SJSA1 (cell line): ENCODE measurements at regions not wholly inside any gene's neighbourhood (a gene's known extent, or its start where the extent isn't known, plus 50 kb on each side); places are given as distances from the start of the nearest gene placed in this dataset.

ENCODE experiments used
- DNase-seq, 2 experiments: peaks; one replicate each; pipeline ENCODE4 v3.0.0-alpha.2; 2015 to 2020; ENCODE audit warnings: low spot score in 2 of 2, low read depth in 1 of 2
- H3K27ac ChIP-seq: fragments of 250-450 bp; sonication (Bioruptor Pico); 2 replicates; pipeline ENCODE4 v1.5.1; 2020; ENCODE audit warnings: mild to moderate bottlenecking, moderate library complexity
- H3K27me3 ChIP-seq: fragments of 250-450 bp; sonication (Bioruptor Pico); replicated peaks from 2 replicates; pipeline ENCODE4 v1.5.1; 2020; ENCODE audit warnings: mild to moderate bottlenecking, moderate library complexity
- H3K36me3 ChIP-seq: fragments of 250-450 bp; sonication (Bioruptor Pico); 2 replicates; pipeline ENCODE4 v1.5.1; 2020; ENCODE audit warnings: mild to moderate bottlenecking
- H3K4me1 ChIP-seq: fragments of 250-450 bp; sonication (Bioruptor Pico); replicated peaks from 2 replicates; pipeline ENCODE4 v1.6.1; 2021; ENCODE audit warnings: mild to moderate bottlenecking
- H3K4me3 ChIP-seq: fragments of 250-450 bp; sonication (Bioruptor Pico); 2 replicates; pipeline ENCODE4 v1.5.1; 2020; ENCODE audit warnings: mild to moderate bottlenecking
- H3K9me3 ChIP-seq: fragments of 250-450 bp; sonication (Bioruptor Pico); replicated peaks from 2 replicates; pipeline ENCODE4 v1.5.1; 2020; ENCODE audit warnings: mild to moderate bottlenecking

- no peaks in the 10 kb centered on the region for H3K4me1 ChIP-seq
- H3K27me3 ChIP-seq = no peaks in the 10 kb centered on the region
- no peaks in the 10 kb centered on the region for H3K9me3 ChIP-seq
- no peaks in the 10 kb centered on the region for H3K36me3 ChIP-seq
- DNase-seq = no peak
- no peak overlapping the region for H3K4me3 ChIP-seq
- no peak overlapping the region for H3K27ac ChIP-seq
Observed at GRCh38 chr18:61272793-61273192, 60.4 kb upstream of the CDH20 start.

GRCh38 chr18:61273533-61273932, 59.7 kb upstream of the CDH20 start:
- Histone ChIP-seq H3K9me3 (no peaks in the 10 kb centered on the region), H3K27me3 (no peaks in the 10 kb centered on the region), H3K4me1 (no peaks in the 10 kb centered on the region), H3K27ac (no peak overlapping the region), H3K36me3 (no peaks in the 10 kb centered on the region), H3K4me3 (no peak overlapping the region)
- no peak for DNase-seq

- no peak overlapping the region for H3K27ac ChIP-seq
- no peaks in the 10 kb centered on the region for H3K36me3 ChIP-seq
- H3K4me3 ChIP-seq = no peak overlapping the region
- no peaks in the 10 kb centered on the region for H3K9me3 ChIP-seq
- H3K27me3 ChIP-seq = no peaks in the 10 kb centered on the region
- DNase-seq = no peak
- H3K4me1 ChIP-seq = no peaks in the 10 kb centered on the region
Observed at GRCh38 chr18:61274416-61274960, 58.7 kb upstream of the CDH20 start.

GRCh38 chr18:61277808-61278207, 55.4 kb upstream of the CDH20 start:
- Histone ChIP-seq H3K27me3 (no peaks in the 10 kb centered on the region), H3K27ac (no peak overlapping the region), H3K9me3 (no peaks in the 10 kb centered on the region), H3K36me3 (no peaks in the 10 kb centered on the region), H3K4me1 (no peaks in the 10 kb centered on the region), H3K4me3 (no peak overlapping the region)
- DNase-seq = no peak

GRCh38 chr18:61281431-61281830, 51.8 kb upstream of the CDH20 start:
- no peaks in the 10 kb centered on the region for H3K36me3 ChIP-seq
- no peaks in the 10 kb centered on the region for H3K9me3 ChIP-seq
- no peaks in the 10 kb centered on the region; the same call in 1 of the 2 replicates for H3K27me3 ChIP-seq
- H3K4me3 ChIP-seq = no peak overlapping the region
- no peak for DNase-seq
- no peak overlapping the region for H3K27ac ChIP-seq
- no peaks in the 10 kb centered on the region for H3K4me1 ChIP-seq

- Histone ChIP-seq H3K9me3 (no peaks in the 10 kb centered on the region), H3K27me3 (no peaks in the 10 kb centered on the region; the same call in 1 of the 2 replicates)
- no peak for DNase-seq
Observed at GRCh38 chr18:61282926-61283325, 50.3 kb upstream of the CDH20 start.

More at GRCh38 chr18:61282926-61283325, 50.3 kb upstream of the CDH20 start:
- Histone ChIP-seq H3K36me3 (no peaks in the 10 kb centered on the region), H3K4me1 (no peaks in the 10 kb centered on the region), H3K4me3 (no peak overlapping the region), H3K27ac (no peak overlapping the region)
